ENCODE measurements at regions not wholly inside any gene's neighbourhood (a gene's known extent, or its start where the extent isn't known, plus 50 kb on each side); places are given as distances from the start of the nearest gene placed in this dataset.
"Not testable (repeated sequence)": the region's sequence is repeated elsewhere in the genome, so short reads cannot be mapped to it uniquely, and the experiment has no call there.

DNA sequence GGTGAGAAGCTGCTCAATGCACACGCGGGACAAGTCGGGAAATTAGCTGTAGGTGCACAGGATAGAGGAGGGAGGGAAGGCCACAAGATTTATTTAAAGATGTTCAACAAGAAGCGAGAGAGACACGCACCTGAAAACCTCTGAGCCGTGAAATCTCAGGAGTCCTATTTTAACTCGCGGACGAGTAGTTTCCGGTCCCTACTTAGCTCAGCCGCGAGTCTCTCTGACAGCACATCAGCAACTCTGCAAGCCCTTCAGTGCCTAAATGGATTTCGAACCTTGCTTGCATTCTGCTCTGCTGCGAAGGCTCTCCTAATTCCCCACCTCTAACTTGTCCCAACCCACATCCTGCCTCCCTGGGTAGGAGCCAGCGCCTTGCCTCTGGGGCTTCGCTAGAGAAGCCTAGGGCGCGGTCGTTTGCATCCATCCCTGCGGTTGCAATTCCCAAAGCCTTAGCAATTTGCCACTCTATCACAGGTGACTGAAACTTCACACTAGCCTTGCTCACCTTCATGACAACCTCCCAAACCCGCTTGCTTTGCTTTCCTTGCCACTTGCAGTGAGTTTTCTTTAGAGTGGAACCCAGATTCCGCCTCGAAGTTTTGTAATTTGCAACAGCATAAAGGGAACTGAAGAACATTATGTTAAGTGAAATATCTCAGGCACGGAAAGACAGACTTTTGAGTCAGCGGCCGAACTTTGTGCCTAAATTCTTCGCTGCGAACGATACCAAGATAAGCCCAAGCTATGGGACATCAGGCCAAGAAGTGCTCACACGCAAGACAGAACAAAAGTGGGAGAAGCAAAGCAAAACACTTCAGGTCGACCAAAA, 202.8 kb downstream of the KDM5D start:
- DNase-seq (ENCODE audit: low read depth in 2 of 3, low spot score in 1 of 3): no peak

DNA sequence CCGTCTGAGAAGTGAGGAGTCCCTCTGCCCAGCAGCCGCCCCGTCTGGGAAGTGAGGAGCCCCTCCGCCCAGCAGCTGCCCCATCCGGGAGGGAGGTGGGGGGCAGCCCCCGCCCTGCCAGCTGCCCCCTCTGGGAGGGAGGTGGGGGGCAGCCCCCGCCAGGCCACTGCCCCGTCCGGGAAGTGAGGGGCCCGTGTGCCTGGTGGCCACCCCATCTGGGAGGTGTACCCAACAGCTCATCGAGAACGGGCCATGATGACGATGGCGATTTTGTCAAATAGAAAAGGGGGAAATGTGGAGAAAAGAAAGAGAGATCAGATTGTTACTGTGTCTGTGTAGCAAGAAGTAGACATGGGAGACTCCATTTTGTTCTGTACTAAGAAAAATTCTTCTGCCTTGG, 208.8 kb downstream of the KDM5D start:
- not testable (repeated sequence) for DNase-seq (ENCODE audit: low read depth in 2 of 3, low spot score in 1 of 3)

DNA sequence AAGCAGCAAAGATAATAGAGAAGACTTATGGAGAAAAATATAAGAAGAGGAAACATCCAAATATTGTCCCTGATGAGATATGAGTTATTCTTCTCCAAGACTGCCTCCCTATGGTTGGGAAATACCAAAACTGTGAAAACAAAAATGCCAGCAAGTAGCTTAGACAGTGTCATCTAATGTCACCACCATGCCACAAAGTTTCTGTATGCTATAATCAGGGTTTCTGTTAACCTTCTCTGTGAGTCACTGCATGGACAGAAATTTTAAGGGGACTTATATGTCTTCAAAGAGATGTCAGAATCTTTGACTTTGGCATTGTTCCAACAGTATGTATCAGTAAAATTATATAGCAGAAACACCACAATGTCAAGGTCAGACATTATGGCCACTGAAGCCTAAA, 222.6 kb downstream of the KDM5D start:
- DNase-seq (ENCODE audit: low read depth in 2 of 3, low spot score in 1 of 3): no peak

DNA sequence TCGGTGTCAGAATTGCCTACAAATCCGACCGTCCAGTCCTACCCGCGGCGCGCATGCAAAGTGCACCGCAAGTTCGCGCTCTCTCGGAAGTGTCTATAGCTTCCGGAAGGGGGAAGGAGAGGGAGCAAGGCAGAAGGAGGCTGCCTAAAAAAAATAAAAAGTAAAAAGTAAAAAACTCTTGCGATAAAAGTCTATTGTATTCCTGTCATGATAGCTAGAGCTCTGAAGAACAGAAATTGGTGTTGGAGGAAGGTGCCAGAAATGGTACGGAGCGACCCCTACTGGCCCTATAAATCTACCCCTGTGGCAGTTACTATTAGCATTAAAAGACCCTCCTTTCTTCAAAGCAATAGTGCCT, 241.5 kb downstream of the KDM5D start:
- DNase-seq (ENCODE audit: low read depth in 2 of 3, low spot score in 1 of 3): no peak

DNA sequence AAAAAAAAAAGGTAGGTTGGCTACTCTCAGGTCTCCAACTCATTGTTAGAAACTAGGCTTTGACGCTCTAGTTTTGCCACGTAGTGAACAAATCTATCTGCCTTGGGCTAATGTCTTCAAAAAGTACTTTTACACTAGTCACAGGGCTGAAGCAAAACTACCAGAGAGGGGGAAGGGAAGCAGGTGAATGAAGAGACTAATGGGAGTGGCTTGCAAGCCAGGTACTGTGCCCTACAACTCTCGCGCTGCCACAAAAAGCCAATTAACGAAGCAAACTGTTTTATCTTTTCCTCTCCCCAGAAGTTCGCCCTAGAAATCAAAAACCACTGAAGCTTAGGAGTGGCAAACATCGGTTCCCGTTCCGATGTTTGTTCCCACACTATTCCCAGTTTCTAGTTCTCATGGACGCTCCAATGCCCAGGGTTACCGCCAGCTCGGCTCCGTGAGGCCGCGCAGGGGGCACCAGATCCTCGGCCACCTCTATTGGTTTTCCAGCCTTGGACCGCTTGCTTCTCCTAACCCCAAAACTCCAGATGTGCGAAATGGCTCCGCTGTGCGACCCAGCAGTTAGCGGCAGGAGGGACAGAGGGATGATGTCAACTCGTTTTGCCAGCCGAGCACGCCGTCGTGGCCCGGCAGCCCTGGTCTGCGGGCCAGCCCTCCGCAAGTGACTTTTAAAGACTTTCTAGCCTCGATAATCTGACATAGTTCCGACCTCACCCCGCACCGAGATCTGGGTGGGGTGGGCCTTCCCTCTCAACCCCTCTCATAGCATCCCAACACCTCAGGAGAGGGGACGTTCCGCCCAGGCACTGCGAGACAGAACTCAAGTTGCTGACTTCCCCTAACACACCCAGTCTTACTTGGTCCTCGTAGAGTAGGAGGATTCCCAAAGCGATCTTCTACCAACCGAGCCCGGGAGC, 242.1 kb downstream of the KDM5D start:
- DNase-seq (ENCODE audit: low read depth in 2 of 3, low spot score in 1 of 3): no peak

DNA sequence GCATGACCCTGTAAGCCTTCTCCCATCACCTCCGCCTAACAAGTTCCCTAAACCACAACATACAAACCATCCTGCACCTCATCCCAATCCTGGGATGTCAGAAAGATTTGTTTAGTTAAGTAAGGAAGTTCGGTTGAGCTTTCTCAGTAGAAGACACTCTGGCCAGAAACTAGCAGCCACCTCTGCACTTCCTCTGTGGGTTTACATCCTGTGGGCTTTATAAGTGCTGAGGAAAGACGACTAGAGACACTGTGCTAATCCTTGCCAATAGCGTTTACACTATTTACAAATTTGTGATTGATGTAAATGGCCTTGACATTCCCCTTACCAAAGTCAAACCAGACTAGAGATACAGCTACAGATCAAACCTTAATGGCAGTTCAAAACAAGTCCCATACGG, 246.0 kb downstream of the KDM5D start:
- DNase-seq (ENCODE audit: low read depth in 2 of 3, low spot score in 1 of 3): no peak

DNA sequence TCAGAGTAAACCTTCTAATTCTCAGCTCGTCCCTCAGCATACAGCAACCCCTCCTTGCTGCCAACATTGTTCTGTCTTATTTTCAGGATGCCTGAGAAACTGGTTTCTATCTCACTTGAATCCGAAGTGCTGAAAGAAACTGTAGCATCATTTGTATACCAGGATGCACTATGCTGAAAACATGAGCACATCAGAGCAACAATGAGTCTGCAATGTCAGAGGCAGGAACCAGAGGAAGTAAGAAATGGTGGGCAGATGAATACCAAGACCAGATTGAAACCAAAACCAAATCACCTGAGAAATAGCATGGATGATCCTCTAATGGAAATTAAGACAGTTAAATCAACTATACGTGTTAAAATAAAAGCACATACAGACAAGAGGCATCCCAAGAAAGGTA, 257.0 kb downstream of the KDM5D start:
- DNase-seq (ENCODE audit: low read depth in 2 of 3, low spot score in 1 of 3): no peak

DNA sequence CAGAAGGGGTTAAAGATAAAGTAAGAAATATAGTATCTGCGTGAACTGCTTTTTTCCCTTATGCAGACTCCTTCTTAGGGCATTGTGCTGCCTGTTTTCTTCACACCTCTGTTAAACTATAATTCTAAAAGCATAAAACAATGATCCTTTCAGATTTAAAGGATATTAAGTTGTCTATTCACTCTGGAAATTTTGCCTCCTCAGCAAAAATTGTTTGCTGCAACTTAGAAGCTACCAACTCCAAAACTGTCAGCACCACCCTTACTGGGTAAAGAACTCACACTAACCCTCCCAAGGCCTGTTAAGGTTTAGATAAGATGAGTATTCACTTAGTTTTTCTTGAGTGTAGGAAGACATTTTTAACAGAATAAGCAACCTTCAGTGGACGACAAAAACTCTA, 259.5 kb downstream of the KDM5D start:
- DNase-seq (ENCODE audit: low read depth in 2 of 3, low spot score in 1 of 3): no peak

DNA sequence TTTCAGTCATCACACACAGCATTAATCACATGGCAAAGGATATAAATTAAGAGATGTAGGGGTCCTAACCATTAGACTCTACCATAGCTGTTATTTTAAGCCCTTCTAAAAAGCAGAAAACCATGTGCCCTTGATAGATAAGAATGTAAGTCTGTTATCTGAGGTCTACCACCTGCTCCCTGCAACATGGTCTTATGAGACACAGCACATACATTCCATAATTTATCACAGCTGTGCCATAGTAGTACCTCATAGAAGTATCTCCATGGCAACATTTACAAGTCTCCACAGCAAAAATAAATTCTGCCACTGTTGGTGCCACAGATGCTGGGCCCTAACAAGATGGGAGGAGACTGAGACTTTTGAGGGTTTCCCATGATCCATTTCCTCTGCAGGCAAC, 265.4 kb downstream of the KDM5D start:
- DNase-seq (ENCODE audit: low read depth in 2 of 3, low spot score in 1 of 3): no peak

DNA sequence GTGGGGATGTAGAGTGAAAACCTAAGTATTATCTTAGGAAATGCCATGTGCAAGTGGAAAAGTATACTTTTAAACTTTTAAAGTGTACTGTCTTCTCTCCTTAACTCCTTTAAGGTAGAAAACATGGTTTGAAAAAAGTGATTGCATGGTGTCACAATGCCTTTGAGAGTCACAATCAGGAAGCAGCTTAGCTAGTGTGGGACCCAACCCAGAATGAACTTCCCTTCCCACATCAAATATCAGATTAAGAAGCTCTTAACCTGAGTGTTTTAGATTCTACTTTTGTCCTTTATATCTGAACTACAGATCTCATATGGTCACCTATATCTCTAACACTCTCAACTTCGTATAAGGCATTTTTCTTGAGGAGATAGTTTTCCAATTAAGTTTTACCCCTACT, 266.6 kb downstream of the KDM5D start:
- DNase-seq (ENCODE audit: low read depth in 2 of 3, low spot score in 1 of 3): no peak

DNA sequence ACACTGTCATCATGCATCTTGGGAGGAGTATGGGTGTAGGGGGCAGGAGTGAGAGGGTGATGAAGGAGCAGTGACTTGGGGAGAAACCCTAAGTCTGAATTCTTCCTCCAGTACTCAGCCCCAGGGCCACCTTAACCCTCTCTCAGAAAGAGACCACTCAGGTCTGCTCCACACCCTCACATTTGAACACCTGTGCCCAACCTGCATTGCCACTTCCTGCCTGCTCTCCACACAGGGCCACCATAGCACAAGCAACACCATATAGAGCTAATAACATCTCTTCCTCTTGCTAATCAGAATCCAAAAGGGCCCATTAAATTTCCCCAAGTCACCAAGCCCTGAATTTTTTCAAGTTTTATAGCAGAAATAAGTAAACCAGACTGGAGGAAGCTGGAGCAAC, 278.7 kb downstream of the KDM5D start:
- DNase-seq (ENCODE audit: low read depth in 2 of 3, low spot score in 1 of 3): no peak

DNA sequence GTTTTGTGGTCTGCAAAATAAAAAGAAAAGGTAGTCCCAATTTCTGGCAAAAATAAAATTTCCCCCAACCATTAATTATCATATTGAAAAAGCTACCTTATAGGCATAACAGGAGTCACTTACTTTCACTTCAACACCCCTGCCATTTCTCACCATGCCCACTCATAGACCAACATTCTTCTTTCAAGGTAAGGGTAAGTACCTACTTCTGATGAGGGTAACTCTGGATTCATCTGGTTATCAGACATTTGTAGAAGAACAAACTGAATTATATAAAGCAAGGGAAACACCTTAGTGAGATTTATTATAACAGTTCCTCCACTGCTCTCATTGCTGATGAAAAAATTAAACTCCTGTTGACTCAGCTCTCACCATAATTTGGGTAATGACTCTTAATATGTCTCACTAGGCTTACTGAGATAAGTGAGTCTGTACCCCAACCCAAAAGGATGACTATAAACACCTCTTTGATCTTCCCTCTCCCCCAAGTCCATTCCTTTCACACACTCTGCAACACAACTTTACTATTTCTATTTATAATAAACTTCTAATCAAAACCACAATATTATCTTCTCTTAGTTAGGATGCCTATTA, 287.6 kb downstream of the KDM5D start:
- no peak for DNase-seq (ENCODE audit: low read depth in 2 of 3, low spot score in 1 of 3)

DNA sequence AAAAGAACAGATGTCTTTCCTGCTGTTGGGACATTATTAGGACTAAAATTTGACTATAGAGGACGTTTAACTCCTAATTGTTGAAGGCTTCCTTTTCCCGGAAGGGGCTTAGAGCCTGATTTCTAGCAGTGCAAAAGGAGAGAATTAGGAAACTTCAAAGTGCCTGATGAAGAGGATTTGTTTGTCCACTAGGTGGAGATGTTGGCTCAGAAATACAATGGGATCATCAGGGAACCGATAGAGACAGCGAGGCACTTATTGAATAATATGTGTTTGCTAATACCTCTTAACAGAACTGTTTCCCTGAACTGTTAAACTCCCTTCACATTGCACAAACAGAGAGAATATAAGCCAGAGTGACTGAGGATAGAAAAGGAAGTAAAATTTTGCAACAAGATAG, 311.5 kb downstream of the KDM5D start:
- no peak for DNase-seq (ENCODE audit: low read depth in 2 of 3, low spot score in 1 of 3)

DNA sequence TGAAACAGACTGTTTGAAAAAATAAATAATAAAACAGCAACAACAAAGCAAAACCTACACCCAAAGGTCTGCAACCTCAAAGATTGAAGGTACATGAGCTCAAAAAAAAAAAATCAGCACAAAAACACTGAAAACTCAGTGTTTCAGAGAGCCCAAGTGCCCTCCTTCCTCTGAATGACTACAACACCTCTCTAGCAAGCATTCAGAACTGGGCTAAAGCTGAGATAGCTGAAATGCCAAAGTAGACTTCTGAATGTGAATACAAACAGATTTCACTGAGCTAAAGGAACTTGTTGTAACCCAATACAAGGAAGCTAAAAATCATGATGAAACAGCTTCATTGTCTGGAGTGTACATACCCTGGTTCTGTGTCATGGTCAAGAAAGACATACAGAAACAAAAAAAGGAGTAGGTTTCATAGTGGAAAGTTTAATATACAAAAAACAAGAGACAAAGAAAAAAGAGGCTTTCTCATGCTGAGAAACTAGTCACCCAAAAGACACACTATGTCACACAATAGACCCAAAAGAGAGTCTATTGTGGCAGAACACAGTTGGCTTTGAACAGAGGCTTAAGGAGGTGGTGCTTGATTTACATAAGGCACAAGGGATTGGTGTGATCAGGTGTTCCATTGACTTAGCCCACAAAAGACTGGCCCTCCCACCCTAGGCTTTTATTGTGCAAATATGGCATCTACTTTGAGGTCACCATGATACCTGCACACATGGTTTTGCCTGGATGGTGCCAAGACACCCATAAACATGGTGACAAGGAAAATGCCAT, 316.6 kb downstream of the KDM5D start:
- DNase-seq (ENCODE audit: low read depth in 2 of 3, low spot score in 1 of 3): no peak

DNA sequence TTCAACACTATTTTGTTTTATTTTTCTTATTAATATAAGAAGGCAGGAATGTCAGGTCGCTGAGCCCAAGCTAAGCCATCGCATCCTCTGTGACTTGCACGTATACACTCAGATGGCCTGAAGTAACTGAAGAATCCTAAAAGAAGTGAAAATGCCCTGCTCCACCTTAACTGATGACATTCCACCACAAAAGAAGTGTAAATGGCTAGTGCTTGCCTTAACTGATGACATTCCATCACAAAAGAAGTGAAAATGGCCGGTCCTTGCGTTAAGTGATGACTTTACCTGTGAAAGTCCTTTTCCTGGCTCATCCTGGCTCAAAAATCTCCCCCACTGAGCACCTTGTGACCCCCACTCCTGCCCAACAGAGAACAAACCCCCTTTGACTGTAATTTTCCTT, 317.3 kb downstream of the KDM5D start:
- DNase-seq (ENCODE audit: low read depth in 2 of 3, low spot score in 1 of 3): not testable (repeated sequence)

DNA sequence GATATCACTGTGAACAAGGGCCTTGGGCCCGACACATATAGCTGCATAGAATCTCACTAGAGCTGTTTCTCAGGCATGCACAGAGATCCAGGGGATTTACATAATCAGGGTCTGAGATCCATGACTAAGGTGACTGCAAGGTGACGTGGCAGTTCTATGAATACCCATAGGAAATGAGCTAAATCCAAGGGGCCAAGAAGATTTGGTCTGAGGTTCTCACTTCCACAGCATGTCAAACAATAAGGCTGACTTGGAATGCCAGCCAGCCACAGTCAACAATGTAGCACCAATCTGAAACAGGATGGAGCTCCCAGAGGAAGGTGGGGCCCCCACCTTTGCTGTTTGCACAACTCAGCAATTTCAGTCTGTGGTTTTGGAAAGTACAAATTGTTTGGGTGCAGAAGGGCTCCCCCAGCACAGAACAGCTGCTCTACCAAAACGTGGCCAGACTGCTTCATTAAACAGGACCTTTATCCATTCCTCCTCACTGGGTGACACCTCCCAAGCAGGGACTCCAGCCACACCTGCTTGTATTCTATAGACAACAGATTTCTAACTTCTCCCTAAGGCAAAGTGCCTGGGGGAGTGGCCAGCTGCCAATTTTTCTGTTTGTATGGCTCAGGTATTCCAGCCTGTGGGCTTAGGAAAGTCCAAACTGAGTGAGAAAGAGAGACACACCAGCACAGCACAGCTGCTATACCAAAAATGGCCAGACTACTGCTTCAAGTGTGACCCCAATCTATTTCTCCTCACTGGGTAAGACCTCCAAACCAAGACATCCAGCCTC, 333.4 kb downstream of the KDM5D start:
- DNase-seq (ENCODE audit: low read depth in 2 of 3, low spot score in 1 of 3): no peak

DNA sequence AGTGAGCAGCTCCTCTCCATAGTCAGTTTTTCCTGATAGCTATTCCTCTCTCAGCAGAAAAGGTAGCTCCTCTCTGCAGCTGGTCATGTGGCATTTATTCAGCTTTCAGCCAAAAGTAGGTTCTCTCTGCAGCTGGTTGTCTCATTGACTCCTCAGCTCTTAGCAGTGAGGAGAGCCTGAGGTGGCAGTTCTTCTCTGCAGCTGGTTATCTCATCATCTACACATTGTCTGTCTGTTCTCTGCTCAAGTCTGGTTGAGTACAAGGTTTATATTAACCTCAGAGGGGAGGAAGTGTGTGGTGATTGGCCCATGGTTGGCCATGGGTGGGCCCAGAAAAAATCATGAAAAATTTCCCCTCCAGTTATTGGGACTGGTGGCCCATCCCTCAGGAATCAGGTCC, 338.3 kb downstream of the KDM5D start:
- DNase-seq (ENCODE audit: low read depth in 2 of 3, low spot score in 1 of 3): no peak

DNA sequence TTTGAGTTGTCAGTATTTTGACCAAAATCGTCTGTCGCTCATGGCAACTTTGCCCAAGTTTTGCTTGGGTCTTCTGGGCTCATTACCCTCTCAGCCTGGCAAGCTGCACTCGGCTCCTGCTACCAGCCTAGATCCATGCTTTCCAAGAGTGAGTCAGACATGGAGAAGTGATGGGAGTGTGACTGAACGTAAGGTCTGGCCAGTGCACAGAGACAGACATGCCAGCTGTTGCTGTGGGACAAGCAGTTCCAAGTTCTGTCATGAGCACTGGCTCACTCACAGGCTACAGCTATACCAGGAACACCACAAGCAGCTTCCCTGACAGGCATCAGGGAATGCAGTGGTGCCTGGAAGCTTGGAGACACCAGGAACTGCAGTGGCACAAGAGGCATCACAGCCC, 338.9 kb downstream of the KDM5D start:
- no peak for DNase-seq (ENCODE audit: low read depth in 2 of 3, low spot score in 1 of 3)

DNA sequence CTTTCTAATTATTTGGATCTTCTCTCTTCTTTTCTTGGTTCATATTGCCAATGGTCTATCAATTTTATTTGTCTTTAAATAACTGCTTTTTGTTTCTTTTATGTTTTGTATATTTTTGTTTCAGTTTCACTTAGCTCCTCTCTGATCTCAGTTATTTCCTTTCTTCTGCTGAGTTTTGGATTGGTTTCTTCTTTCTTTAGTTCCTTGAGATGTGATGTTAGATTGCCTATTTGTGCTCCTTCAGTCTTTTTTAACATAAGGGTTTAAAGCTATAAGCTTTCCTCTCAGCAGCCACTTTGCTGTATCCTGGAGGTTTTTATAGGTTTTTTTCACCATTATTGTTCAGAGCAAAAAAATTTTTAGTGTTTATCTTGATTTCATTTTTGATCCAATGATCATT, 351.6 kb downstream of the KDM5D start:
- no peak for DNase-seq (ENCODE audit: low read depth in 2 of 3, low spot score in 1 of 3)

DNA sequence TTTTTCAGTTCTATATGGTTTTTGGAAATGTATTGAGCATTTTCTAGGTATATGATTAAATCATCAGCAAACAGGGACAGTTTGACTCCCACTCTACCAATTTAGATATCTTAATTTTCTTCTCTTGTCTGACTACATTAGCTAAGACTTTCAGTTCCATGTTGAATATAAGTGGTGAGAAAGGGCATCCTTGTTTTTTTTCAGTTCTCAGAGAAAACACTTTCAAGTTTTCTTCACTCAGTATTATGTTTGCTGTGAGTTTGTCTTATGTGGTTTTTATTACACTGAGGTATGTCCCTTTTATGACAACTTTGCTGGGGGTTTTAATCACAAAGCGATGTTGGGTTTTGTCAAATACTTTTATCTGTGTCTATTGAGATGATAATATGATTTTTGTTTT, 352.6 kb downstream of the KDM5D start:
- DNase-seq (ENCODE audit: low read depth in 2 of 3, low spot score in 1 of 3): no peak

DNA sequence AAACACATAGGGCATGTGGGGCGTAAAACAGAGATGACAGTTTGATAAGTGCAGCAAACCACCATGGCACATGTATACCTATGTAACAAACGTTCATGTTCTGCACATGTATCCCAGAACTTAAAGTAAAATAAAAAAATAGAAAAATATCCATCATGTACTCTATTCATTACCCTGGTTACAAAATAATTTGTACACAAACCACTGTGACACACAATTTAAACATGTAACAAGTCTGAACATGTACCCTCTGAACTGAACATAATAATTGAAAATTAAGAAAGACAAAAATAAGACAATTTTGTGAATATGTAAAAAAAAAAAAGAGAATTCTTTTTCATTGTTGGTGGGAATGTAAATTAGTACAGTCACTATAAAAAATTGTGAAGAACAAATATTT, 379.2 kb downstream of the KDM5D start:
- DNase-seq (ENCODE audit: low read depth in 2 of 3, low spot score in 1 of 3): no peak
